HG03064 (cell line): ENCODE measurements at regions not wholly inside any gene's neighbourhood (a gene's known extent, or its start where the extent isn't known, plus 50 kb on each side); places are given as distances from the start of the nearest gene placed in this dataset.
"Not testable (repeated sequence)": the region's sequence is repeated elsewhere in the genome, so short reads cannot be mapped to it uniquely, and the experiment has no call there.

ENCODE experiments used
- ATAC-seq: cut with Tn5 transposase; IDR thresholded peaks from one replicate; pipeline ENCODE4 v1.9.1; 2021; ENCODE audit warnings: low read depth; ENCODE audit not compliant: unreplicated experiment

DNA sequence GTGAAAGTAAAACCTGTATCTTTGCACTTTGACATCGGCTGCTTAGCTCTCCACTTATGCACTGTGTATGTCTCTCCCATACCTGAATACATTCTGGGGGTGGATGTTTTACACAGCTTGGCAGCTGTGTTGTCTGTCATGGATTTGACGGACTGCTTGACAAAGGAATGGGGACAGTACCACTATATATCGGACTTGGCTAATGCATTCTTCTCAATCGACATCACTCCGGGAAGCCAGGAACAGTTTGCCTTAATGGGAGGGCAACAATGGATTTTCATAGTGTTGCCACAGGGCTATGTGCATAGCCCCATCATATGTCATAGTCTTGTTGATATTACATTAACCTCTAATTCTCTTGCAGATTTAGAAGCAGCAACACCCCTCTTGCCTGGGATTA lies 1008.3 kb downstream of the DNAH5 start:
- no peak for ATAC-seq

DNA sequence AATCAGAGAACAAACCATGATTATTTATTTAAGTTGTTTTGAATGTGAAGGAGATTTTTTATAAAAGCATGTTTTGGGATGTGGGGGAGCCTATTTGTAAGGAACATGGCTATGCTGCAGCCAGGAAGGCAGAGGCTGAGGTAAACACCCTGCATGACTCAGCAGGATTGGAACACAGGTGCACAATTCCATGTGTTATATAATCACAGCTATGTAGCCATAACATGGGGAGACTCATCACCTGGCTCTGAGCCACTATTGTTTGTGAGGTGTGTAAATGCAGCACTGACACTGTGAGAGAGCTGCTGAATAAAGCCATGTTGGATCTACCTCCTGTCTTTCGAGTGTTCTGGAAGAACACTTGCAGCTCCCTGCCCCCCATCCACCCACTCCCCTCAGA lies 1009.8 kb downstream of the DNAH5 start:
- no peak for ATAC-seq

DNA sequence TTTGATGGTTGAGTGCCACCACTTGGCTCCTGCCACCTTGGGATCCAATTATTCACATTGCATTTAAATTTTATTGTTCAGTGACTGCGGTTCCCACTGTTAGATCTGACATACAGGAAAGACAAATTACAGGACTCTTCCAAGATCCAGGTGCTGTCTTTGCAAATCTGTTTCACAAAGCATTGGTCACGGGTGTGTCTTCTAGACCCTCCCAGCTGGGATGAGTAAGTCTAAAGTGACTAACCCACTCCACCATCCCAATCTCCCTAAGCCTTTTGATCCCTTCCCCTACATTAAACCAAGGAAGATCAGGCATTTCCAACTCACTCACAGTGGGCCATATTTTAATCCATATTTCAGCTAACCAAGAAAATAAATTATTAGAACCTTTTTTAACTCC lies 1016.3 kb upstream of the CTNND2 start:
- ATAC-seq, result no peak

DNA sequence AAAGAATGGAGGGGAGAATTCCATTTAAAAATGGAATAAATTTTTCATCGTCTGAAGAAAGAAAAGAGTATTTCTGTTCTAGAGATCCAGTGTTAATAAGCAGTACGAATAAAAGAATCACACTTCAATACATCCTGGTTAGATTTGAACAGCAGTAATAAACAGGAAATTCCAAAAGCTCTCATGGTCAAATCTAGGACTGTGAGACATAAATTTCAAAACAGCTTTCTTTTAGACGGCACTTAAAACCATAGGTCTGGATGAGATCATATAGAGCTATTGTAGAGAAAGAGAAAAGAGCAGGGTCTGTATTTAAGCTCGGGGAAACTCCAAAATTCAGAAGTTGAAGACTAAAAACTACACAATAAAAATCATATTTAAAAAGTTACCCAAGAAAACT lies 1006.9 kb upstream of the CTNND2 start:
- no peak for ATAC-seq

- ATAC-seq, result no peak
Observed at GRCh38 chr5:12910641-12911040, 1006.4 kb upstream of the CTNND2 start.

GRCh38 chr5:12902611-12903010 lies 998.4 kb upstream of the CTNND2 start:
- no peak for ATAC-seq

DNA sequence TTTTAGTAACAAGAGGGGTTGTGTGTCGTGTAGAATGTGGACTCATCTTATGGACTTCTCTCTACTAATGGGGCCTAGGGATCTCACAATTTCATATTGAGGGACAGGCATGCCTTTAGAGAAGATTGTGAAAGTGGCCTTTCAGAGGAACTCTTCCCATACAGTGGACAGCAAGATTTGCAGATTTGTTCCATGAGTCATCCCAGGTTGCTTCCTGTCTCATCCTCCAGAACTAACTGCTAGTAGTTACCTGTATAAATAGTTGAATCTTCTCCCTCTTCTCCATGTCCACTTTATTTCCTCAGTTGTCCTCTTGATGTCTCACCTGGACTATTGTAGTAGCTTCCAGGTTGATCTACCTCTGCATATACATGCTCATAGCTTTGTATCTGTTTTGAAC lies 997.5 kb upstream of the CTNND2 start:
- no peak for ATAC-seq

DNA sequence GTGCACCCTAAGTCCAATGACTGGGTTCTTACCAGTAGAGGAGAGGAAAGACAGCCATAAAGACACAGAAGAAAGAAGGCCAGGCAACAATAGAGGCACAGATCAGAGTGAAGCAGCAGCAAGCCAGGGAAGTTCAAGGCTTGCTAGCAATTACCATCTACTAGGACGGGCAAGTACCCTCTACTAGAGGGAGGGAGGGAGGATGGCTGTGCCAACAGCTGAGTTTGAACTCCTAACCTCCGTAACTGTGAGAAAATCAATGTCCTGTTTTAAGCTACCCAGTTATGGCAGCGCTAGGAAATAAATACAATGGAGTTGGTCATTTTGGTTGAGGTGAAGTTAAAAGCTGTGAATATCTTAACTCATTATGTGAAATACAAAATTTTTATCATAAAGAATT lies 991.8 kb upstream of the CTNND2 start:
- no peak for ATAC-seq

DNA sequence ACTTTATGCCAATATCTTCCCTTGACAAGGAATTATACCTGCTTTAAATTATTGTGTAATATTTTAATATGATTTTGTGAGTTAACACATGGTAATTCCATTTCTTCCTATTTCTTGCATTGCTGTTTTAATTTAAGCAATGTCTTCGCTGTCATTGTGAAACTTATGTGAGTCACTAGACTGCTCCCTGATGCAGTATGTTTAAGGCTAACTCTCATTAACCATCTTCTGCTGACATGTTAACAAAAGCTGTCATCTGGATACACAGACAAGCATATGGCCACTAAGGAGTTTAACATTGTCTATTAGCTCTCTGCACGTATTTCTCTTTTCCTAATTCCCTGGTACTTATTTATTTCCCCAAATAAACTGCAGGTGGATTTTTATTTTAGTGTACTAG lies 980.8 kb upstream of the CTNND2 start:
- no peak for ATAC-seq

DNA sequence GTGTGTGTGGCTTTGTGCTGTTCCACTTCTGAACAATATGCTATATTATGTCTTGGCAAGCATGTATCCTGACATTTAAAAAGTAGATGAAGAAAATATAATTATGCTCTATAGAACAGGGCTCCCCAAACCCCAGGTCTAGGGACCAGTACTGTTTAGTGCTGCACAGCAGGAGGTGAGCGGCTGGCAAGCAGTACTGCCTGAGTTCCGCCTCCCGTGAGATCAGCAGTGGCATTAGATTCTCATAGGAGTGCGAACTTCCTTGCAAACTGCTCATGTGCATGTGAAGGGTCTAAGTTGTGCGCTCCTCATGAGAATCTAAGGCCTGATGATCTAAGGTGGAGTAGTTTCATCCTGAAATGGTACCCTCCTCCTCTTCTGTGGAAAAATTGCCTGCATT lies 979.1 kb upstream of the CTNND2 start:
- ATAC-seq, result no peak

- ATAC-seq, result no peak
Observed at GRCh38 chr5:12876541-12877298, 972.5 kb upstream of the CTNND2 start.

DNA sequence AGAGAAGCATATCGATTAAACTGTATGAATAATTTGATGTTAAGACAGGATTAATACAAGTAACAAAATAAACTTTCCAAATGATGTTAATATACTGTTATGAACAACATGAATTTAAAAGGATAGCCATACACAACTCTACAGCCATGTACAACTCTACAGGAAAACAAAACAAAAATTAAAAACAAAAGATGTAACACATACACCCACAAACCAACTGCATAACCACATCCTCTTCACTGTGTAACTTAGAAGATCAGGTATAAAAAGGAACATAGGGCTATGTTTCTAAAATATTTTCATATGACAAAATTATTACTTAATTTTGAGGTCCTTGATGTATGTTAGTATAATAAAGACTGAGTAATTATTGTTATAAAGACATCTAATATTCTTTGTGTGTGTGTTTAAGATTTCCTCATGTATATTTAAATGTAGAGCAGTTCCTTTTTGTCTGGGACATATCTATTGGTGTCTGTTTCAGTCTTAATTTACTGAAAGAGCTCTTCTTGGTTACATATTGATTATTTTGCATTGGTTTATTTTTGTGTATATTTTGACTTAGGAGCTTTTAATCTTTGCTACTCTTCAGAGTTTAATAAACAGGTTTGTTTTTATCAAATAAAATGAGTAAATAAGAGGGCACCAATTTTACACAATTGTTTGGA lies 966.8 kb upstream of the CTNND2 start:
- ATAC-seq, result no peak

GRCh38 chr5:12865529-12865928 lies 961.3 kb upstream of the CTNND2 start:
- no peak for ATAC-seq

- no peak for ATAC-seq
Observed at GRCh38 chr5:12861886-12862654, 957.8 kb upstream of the CTNND2 start.

GRCh38 chr5:12856105-12856504 lies 951.9 kb upstream of the CTNND2 start:
- not testable (repeated sequence) for ATAC-seq

- no peak for ATAC-seq
Observed at GRCh38 chr5:12854386-12854785, 950.1 kb upstream of the CTNND2 start.

GRCh38 chr5:12851761-12852160 lies 947.5 kb upstream of the CTNND2 start:
- ATAC-seq, result no peak

- no peak for ATAC-seq
Observed at GRCh38 chr5:12848709-12849108, 944.5 kb upstream of the CTNND2 start.

GRCh38 chr5:12845549-12846159 lies 941.4 kb upstream of the CTNND2 start:
- ATAC-seq, result no peak

- ATAC-seq, result no peak
Observed at GRCh38 chr5:12840972-12841371, 936.7 kb upstream of the CTNND2 start.

DNA sequence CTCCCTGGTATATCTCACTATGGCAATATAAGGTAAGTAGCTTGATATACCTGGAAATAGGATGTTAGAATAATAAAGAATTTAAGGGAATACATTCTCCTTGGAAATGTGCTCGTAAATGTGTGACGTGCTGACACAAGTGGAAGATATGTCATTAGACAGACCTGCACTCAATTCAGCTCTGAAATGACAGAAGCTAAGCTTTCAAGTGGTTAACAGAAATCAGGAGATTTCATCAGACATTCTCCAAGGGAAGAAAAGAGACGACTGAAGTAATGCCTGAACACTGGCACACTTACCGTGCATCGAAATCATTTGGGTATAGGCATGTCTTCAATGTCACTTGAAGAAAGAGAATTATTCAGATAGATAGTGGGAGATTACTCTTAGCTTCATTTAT lies 933.3 kb upstream of the CTNND2 start:
- no peak for ATAC-seq
